BLaER1 (cell line): ENCODE measurements at regions not wholly inside any gene's neighbourhood (a gene's known extent, or its start where the extent isn't known, plus 50 kb on each side); places are given as distances from the start of the nearest gene placed in this dataset.
"Not testable (repeated sequence)": the region's sequence is repeated elsewhere in the genome, so short reads cannot be mapped to it uniquely, and the experiment has no call there.

ENCODE experiments used
- H3K27ac ChIP-seq: shearing (Covaris generic); formaldehyde crosslinking; 2 replicates; pipeline ENCODE4 v1.8.1; 2022
- H3K27me3 ChIP-seq: shearing (Covaris generic); formaldehyde crosslinking; 2 replicates; pipeline ENCODE4 v1.8.1; 2022
- H3K36me3 ChIP-seq: shearing (Covaris generic); formaldehyde crosslinking; 2 replicates; pipeline ENCODE4 v1.8.1; 2022
- H3K4me1 ChIP-seq: shearing (Covaris generic); formaldehyde crosslinking; 2 replicates; pipeline ENCODE4 v1.8.1; 2022
- H3K4me2 ChIP-seq: shearing (Covaris generic); formaldehyde crosslinking; 2 replicates; pipeline ENCODE4 v1.8.1; 2022
- H3K4me3 ChIP-seq: shearing (Covaris generic); formaldehyde crosslinking; 2 replicates; pipeline ENCODE4 v1.8.1; 2022
- H3K9ac ChIP-seq: shearing (Covaris generic); formaldehyde crosslinking; 2 replicates; pipeline ENCODE4 v1.8.1; 2022
- H3K9me3 ChIP-seq: shearing (Covaris generic); formaldehyde crosslinking; 2 replicates; pipeline ENCODE4 v1.8.1; 2022
- H4K20me1 ChIP-seq: shearing (Covaris generic); formaldehyde crosslinking; 2 replicates; pipeline ENCODE4 v1.8.1; 2022
- Cebpa-rat ChIP-seq: shearing (Covaris generic); IDR thresholded peaks from 2 replicates; pipeline ENCODE4 v1.8.1; 2022

DNA sequence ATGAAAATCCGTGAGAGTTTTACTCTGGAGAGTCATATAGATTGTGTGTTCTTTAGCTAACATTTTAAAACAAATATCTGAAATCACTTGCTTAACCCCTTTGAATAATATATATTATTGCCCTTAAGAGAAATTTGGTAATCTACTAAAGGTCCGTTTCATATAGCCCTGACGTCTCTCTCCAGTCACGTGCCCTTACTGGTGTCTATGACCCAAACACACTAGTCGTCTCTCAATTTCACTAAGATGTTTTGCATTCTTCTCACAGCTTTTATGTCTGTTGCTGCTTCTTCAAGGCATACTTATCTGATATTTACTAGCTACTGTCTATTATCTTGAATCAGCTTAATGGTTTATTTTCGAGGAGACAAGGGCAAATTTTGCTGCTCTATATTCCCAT lies 409.9 kb downstream of the KCNJ18 start:
- TF ChIP-seq Cebpa-rat = no peak

DNA sequence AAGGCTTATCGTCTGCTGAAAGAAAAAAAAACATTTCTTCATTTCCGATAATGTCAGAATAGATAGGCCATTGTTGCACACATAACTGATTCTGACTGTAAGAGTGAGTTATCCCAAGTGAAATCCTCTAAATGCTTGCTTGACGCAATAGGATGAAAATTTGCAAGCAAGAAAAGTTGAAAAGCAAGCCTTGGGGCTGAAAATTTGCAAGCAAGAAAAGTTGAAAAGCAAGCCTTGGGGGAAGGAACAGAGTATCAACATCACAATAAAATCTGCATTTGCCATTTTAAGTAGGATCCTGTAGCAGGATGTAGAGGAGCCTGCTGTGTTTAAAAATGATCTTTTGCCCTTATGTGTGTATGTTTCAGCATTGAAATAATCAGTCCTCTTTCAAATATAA lies 424.4 kb downstream of the KCNJ18 start:
- not testable (repeated sequence) for H3K27ac ChIP-seq, H3K9ac ChIP-seq, H3K36me3 ChIP-seq, H3K4me3 ChIP-seq, H3K27me3 ChIP-seq, H4K20me1 ChIP-seq, H3K4me2 ChIP-seq, H3K4me1 ChIP-seq, H3K9me3 ChIP-seq

More for the DNA sequence above, 409.9 kb downstream of the KCNJ18 start:
- H3K9me3 ChIP-seq = no peaks in the 10 kb centered on the region
- H3K36me3 ChIP-seq = no peaks in the 10 kb centered on the region
- H3K9ac ChIP-seq = no peak overlapping the region
- H3K27ac ChIP-seq = no peak overlapping the region
- H3K27me3 ChIP-seq = no peaks in the 10 kb centered on the region
- no peaks in the 10 kb centered on the region for H4K20me1 ChIP-seq
- H3K4me2 ChIP-seq = no peak overlapping the region
- H3K4me3 ChIP-seq = no peak overlapping the region
- H3K4me1 ChIP-seq = no peaks in the 10 kb centered on the region

DNA sequence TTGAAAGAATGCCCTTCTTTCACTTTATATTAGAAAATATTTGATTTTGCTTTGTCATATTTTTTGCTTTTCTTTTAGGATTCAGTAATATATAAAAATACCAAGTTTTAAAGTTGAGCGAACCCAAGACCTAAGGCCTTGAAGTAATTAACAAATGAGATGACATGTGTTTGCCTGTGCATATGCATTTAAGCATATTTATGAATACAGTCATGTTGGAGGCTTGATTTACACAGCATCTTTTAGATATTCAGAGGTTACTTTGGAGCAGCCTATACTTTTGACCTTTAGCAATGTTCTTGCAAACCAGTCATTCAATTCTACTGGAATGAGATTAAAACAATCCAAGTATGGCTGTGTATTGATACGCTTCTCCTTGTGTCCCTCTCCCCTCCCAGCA lies 425.1 kb downstream of the KCNJ18 start:
- H3K4me3 ChIP-seq, H3K9ac ChIP-seq, H3K9me3 ChIP-seq, H4K20me1 ChIP-seq, H3K4me1 ChIP-seq, H3K27ac ChIP-seq, H3K36me3 ChIP-seq, H3K27me3 ChIP-seq, H3K4me2 ChIP-seq: not testable (repeated sequence)

DNA sequence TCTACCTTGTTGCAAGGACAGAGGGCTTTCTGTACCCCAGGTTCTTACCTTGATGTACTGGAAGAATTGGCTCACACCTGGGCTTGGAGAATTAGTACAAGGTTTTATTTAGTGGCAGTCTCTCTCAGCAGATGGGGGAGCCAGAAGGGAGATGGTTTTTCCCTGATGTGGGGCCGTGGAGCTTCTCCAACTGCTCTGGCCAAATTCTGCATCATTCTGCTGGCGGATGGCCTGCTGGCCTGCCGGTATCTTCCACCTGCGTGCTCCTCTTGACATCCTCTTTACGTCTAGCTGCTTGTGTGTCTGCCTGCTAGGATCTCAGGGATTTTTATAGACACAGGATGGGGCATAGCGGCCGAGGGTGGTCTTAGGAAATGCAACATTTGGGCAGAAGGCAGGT lies 426.7 kb downstream of the KCNJ18 start:
- H3K9ac ChIP-seq, H3K27ac ChIP-seq: not testable (repeated sequence)

DNA sequence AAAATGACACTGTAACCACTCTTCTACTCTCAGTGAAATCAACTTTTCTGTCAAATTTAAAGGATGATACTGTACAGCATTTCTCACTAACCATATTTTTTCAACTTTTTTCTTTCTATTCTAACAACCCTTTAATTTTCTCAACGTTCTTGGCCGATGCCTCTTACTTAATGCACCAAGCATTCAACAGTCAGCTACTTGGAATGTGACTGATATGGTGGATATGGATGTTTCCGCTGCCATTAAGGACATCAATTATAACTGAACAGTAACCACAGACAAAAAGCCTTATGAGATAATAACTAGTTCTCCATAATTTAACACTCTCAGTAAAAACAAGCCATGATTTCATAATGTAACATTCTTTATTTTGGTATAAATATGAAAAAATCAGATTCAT lies 427.4 kb downstream of the KCNJ18 start:
- H3K4me3 ChIP-seq, H3K9ac ChIP-seq, H4K20me1 ChIP-seq: not testable (repeated sequence)

More for the DNA sequence above, 426.7 kb downstream of the KCNJ18 start:
- H4K20me1 ChIP-seq, H3K9me3 ChIP-seq, H3K4me1 ChIP-seq, H3K36me3 ChIP-seq, H3K4me2 ChIP-seq, H3K4me3 ChIP-seq, H3K27me3 ChIP-seq: not testable (repeated sequence)

DNA sequence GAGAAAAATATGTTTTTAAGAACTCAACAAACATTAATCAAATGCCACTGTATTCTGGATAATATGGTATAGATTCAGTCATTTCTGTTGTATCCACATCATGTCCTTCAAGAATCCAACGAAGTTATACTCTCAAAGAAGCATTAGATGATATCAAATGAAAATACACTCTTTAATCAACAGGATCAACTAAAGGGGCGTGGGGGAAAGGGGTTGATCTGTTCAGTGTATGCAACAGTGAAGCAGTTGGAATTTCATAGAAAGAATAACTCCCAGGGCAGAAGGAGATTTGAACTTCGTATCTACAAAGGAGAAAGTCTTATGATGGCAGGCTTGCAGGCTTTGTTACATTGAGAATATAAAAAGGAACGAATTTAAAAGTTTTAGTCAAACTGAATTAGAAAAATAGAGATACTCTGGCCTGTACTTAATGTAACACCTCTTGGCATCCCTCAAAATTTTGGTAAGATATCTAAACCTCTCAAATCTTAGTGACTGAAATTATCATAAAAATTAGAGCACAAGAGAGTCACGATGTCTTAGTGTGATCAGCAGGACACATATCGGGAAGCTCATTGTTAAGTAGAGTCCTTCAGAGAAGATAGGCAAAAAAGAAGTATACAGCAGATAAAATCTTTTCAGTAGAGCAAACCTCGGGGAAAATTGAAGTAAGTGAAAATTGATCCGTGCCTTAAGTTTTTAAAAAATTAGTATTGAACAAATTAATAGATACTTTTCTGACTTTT lies 431.4 kb downstream of the KCNJ18 start:
- Histone ChIP-seq H3K4me3 (no peak overlapping the region), H3K36me3 (no peaks in the 10 kb centered on the region), H3K4me1 (no peaks in the 10 kb centered on the region), H3K27me3 (no peaks in the 10 kb centered on the region), H4K20me1 (no peaks in the 10 kb centered on the region), H3K27ac (no peak overlapping the region), H3K9ac (no peak overlapping the region), H3K9me3 (no peaks in the 10 kb centered on the region), H3K4me2 (no peak overlapping the region)
- no peak for TF ChIP-seq Cebpa-rat

More for the DNA sequence above, 427.4 kb downstream of the KCNJ18 start:
- not testable (repeated sequence) for H3K27me3 ChIP-seq, H3K9me3 ChIP-seq, H3K27ac ChIP-seq, H3K4me2 ChIP-seq, H3K36me3 ChIP-seq, H3K4me1 ChIP-seq

DNA sequence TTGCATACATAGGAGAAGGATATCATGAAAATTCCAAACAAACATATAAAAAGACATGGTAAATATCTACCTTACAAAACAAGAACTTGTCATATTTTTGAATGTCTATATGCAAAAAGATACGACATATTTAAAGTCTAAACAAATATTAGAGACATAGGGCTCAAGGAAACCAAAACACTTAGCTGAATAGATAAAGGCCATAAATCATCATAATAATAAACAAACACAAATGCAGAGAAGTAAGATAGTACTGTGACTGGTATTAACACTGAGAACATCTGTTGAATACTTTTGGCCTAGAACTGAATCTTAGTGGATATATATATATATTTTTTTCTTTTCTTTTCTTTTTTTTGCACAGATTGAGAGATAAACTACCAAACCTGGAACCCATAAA lies 435.8 kb downstream of the KCNJ18 start:
- H3K9me3 ChIP-seq = no peaks in the 10 kb centered on the region
- no peaks in the 10 kb centered on the region for H3K27me3 ChIP-seq
- no peak overlapping the region for H3K4me3 ChIP-seq

DNA sequence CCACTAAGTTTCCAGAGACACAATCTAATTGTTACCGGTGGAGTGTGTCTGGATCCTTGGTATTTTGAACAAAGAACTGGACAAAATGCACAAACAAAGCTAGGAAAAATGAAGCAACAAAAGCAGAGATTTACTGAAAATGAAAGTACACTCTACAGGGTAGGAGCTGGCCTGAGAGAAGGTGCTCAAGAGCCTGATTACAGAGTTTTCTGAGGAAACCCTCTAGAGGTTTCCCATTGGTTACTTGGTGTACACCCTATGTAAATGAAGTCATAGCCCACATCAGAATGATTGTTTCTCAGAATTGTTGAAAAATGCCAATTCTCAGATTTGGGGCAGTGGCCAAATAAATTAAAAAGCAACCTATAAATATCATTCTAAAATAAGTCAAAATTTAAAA lies 436.4 kb downstream of the KCNJ18 start:
- Histone ChIP-seq H3K36me3 (no peaks in the 10 kb centered on the region), H3K4me2 (no peak overlapping the region), H3K27me3 (no peaks in the 10 kb centered on the region), H3K4me3 (no peak overlapping the region), H3K9me3 (no peaks in the 10 kb centered on the region), H3K27ac (no peak overlapping the region), H3K9ac (no peak overlapping the region), H4K20me1 (no peaks in the 10 kb centered on the region), H3K4me1 (no peaks in the 10 kb centered on the region)
- TF ChIP-seq Cebpa-rat = no peak

More for the DNA sequence above, 435.8 kb downstream of the KCNJ18 start:
- Histone ChIP-seq H3K4me2 (no peak overlapping the region), H4K20me1 (no peaks in the 10 kb centered on the region), H3K9ac (no peak overlapping the region), H3K36me3 (no peaks in the 10 kb centered on the region), H3K27ac (no peak overlapping the region), H3K4me1 (no peaks in the 10 kb centered on the region)
- no peak for TF ChIP-seq Cebpa-rat

DNA sequence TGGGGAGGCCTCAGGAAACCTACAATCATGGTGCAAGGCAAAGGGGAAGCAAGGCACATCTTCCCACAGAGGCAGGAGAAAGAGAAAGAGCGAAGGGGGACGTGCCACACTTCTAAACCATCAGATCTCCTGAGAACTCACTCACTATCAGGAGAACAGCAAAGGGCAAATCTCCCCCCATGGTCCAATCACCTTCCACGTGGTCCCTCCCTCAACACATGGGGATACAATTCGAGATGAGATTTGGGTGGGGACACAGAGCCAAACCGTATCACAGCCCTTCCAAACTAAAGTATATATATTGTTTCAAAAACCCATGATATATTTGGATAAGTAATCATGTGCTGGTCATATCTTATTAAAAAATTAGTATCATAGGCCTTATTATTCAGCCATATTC lies 437.6 kb downstream of the KCNJ18 start:
- not testable (repeated sequence) for H3K9ac ChIP-seq, H3K4me2 ChIP-seq, H4K20me1 ChIP-seq, H3K27me3 ChIP-seq, H3K36me3 ChIP-seq, H3K9me3 ChIP-seq, H3K4me1 ChIP-seq, H3K4me3 ChIP-seq, H3K27ac ChIP-seq

DNA sequence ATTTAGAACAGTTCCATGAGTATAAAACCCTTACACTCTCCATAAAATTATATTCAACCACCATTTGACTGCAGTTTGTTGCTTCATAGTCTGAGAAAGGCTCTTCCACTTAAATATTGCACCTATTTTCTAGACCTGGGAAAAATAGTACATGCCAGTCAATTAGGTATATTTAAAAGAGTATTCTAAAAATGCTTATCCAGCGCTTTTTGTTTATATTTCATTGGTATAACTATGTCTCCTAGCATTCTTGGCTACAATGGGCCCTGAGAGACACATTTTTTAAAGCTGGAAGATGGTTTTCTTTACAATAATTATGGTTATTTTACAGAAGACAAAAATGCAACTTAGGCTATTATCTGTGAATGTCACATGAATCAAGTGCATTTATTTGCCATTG lies 439.4 kb downstream of the KCNJ18 start:
- no peak for TF ChIP-seq Cebpa-rat
- Histone ChIP-seq H3K27me3 (no peaks in the 10 kb centered on the region), H3K4me1 (no peaks in the 10 kb centered on the region), H3K27ac (no peak overlapping the region), H4K20me1 (no peaks in the 10 kb centered on the region), H3K4me3 (no peak overlapping the region), H3K36me3 (no peaks in the 10 kb centered on the region), H3K9me3 (no peaks in the 10 kb centered on the region), H3K4me2 (no peak overlapping the region), H3K9ac (no peak overlapping the region)

DNA sequence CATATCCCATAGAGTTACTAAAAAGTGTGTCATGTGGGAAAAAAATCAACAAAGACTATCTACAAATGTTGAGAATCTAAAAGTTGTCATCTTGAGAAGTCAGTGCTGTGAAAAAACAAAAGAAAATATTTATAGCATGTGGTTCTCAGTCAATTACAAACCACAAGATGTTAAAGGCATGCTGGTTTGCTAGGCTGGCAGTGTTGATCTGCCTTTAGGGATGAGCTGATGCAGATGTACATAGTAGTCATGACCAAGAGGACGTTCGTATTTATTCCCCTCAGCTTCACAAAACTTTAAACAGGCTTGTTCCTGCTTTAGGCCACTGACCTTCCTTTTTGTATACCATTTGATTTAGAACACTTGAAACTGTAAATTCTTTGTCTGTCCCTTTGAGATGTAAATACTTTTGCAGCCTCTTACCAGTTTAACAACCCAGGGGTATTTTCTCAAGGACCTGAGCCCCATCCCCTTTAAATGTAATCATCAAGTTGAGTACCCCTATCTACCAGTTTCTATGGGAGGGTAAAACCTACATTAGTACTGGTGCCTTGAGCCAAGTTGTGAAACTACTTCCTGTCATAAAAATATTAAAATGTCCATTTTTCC lies 446.6 kb downstream of the KCNJ18 start:
- Histone ChIP-seq H3K9ac (no peak overlapping the region), H4K20me1 (no peaks in the 10 kb centered on the region), H3K27me3 (no peaks in the 10 kb centered on the region), H3K4me3 (no peak overlapping the region), H3K27ac (no peak overlapping the region), H3K4me2 (no peak overlapping the region), H3K4me1 (0 out of 2 replicates have a peak, but pooled peaks cover 6% of the 10 kb centered on the region), H3K36me3 (no peaks in the 10 kb centered on the region), H3K9me3 (no peaks in the 10 kb centered on the region)
- no peak for TF ChIP-seq Cebpa-rat
